SH-SY5Y (cell line): ENCODE measurements at regions not wholly inside any gene's neighbourhood (a gene's known extent, or its start where the extent isn't known, plus 50 kb on each side); places are given as distances from the start of the nearest gene placed in this dataset.
A peak's percentile ranks its signal among the peaks of the same experiment; 100 is the strongest.

Source experiments
- GATA2 ChIP-seq: IDR thresholded peaks from 2 replicates; pipeline ENCODE4 v1.6.1; 2011; ENCODE audit warnings: mild to moderate bottlenecking, low read depth, low read length
- GATA3 ChIP-seq: IDR thresholded peaks from 2 replicates; pipeline ENCODE4 v1.6.1; 2011; ENCODE audit warnings: low read depth, mild to moderate bottlenecking, low read length, moderate library complexity

- TF ChIP-seq GATA2 (no peak), GATA3 (no peak)
These were observed 154.1 kb upstream of the POU2AF2 start for GRCh38 chr11:111091321-111091938.

GRCh38 chr11:111089759-111090158 lies 155.8 kb upstream of the POU2AF2 start:
- TF ChIP-seq GATA3 (peak; percentile 33; the same call in 1 of the 2 replicates), GATA2 (peak; percentile 69; the same call in 1 of the 2 replicates)

GRCh38 chr11:111088847-111089355 lies 156.6 kb upstream of the POU2AF2 start:
- TF ChIP-seq GATA3 (no peak), GATA2 (no peak)

- no peak for TF ChIP-seq GATA3
- no peak for TF ChIP-seq GATA2
These were observed 159.5 kb upstream of the POU2AF2 start for GRCh38 chr11:111086058-111086457.

- TF ChIP-seq GATA3 = no peak
- TF ChIP-seq GATA2 = no peak
These were observed 162.9 kb upstream of the POU2AF2 start for GRCh38 chr11:111082664-111083063.

GRCh38 chr11:111081021-111081511 lies 164.5 kb upstream of the POU2AF2 start:
- TF ChIP-seq GATA3 (no peak), GATA2 (no peak)

- TF ChIP-seq GATA2 = no peak
- no peak for TF ChIP-seq GATA3
These were observed 167.8 kb upstream of the POU2AF2 start for GRCh38 chr11:111077530-111078322.

- TF ChIP-seq GATA3 (no peak), GATA2 (no peak)
These were observed 176.5 kb upstream of the POU2AF2 start for GRCh38 chr11:111069066-111069465.

- TF ChIP-seq GATA3 (no peak), GATA2 (no peak)
These were observed 177.5 kb upstream of the POU2AF2 start for GRCh38 chr11:111067994-111068393.

- no peak for TF ChIP-seq GATA3
- no peak for TF ChIP-seq GATA2
These were observed 178.7 kb upstream of the POU2AF2 start for GRCh38 chr11:111066846-111067245.

GRCh38 chr11:111063726-111064517 lies 181.6 kb upstream of the POU2AF2 start:
- TF ChIP-seq GATA3 = no peak
- no peak for TF ChIP-seq GATA2

GRCh38 chr11:111062420-111062819 lies 183.1 kb upstream of the POU2AF2 start:
- TF ChIP-seq GATA3 (no peak), GATA2 (no peak)

- TF ChIP-seq GATA3 (no peak), GATA2 (no peak)
These were observed 185.8 kb upstream of the POU2AF2 start for GRCh38 chr11:111059726-111060125.

GRCh38 chr11:111049131-111049530 lies 196.4 kb upstream of the POU2AF2 start:
- TF ChIP-seq GATA3 (no peak), GATA2 (no peak)
